Islet of Langerhans (tissue), 1 donor: ENCODE measurements at regions not wholly inside any gene's neighbourhood (a gene's known extent, or its start where the extent isn't known, plus 50 kb on each side); places are given as distances from the start of the nearest gene placed in this dataset.
A peak's percentile ranks its signal among the peaks of the same experiment; 100 is the strongest.
"Not testable (repeated sequence)": the region's sequence is repeated elsewhere in the genome, so short reads cannot be mapped to it uniquely, and the experiment has no call there.

Source experiments
- FAIRE-seq: peaks from one replicate; lab custom pipeline; 2011; peaks lifted over from hg19 to GRCh38; lab: Jason Lieb, UNC

GRCh38 chr20:64327223-64327549, 71.6 kb downstream of the PCMTD2 start:
- not testable (repeated sequence) for FAIRE-seq

GRCh38 chr20:64327550-64328317, 72.2 kb downstream of the PCMTD2 start:
- FAIRE-seq = not testable (repeated sequence)

- peak; percentile 87 for FAIRE-seq
These were observed 73.2 kb downstream of the PCMTD2 start for GRCh38 chr20:64328595-64329250.

- FAIRE-seq = not testable (repeated sequence)
These were observed 77.1 kb downstream of the PCMTD2 start for GRCh38 chr20:64332627-64333026.
